ENCODE measurements at regions not wholly inside any gene's neighbourhood (a gene's known extent, or its start where the extent isn't known, plus 50 kb on each side); places are given as distances from the start of the nearest gene placed in this dataset.
"Not testable (repeated sequence)": the region's sequence is repeated elsewhere in the genome, so short reads cannot be mapped to it uniquely, and the experiment has no call there.

- Mint-ChIP-seq H3K9me3 (ENCODE audit: unreplicated experiment) (peaks cover 11% of the 10 kb centered on the region), H3K27ac (ENCODE audit: unreplicated experiment) (no peak overlapping the region), H3K4me1 (ENCODE audit: unreplicated experiment) (no peaks in the 10 kb centered on the region), H3K27me3 (ENCODE audit: unreplicated experiment) (no peaks in the 10 kb centered on the region), H3K4me3 (ENCODE audit: unreplicated experiment) (no peak overlapping the region), H3K36me3 (ENCODE audit: unreplicated experiment) (no peaks in the 10 kb centered on the region)
- DNase-seq (ENCODE audit: extremely low spot score, unreplicated experiment) = no peak
- TF ChIP-seq CTCF (IDR thresholded peaks at IDR 0.05) = no peak
Observed at GRCh38 chr6:141183368-141183767, 949.4 kb upstream of the GJE1 start.

DNA sequence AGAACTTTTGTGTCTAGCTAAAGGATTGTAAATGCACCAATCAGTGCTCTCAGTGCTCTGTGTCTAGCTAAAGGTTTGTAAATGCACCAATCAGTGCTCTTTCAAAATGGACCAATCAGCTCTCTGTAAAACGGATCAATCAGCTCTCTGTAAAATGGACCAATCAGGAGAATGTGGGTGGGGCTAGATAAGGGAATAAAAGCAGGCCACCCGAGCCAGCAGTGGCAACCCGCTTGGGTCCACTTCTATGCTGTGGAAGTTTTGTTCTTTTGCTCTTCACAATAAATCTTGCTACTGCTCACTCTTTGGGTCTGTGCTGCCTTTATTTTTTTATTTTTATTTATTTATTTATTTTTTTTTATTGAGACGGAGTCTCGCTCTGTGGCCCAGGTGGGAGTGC is 957.3 kb upstream of the GJE1 start:
- H3K27me3 Mint-ChIP-seq (ENCODE audit: unreplicated experiment); H3K4me3 Mint-ChIP-seq (ENCODE audit: unreplicated experiment); H3K4me1 Mint-ChIP-seq (ENCODE audit: unreplicated experiment): not testable (repeated sequence)

GRCh38 chr6:141174932-141175331 is 957.8 kb upstream of the GJE1 start:
- no peak for TF ChIP-seq CTCF (IDR thresholded peaks at IDR 0.05)
- DNase-seq (ENCODE audit: extremely low spot score, unreplicated experiment) = no peak
- no peak overlapping the region for H3K27ac Mint-ChIP-seq (ENCODE audit: unreplicated experiment)
- H3K27me3 Mint-ChIP-seq (ENCODE audit: unreplicated experiment) = no peaks in the 10 kb centered on the region
- no peak overlapping the region for H3K4me3 Mint-ChIP-seq (ENCODE audit: unreplicated experiment)
- H3K36me3 Mint-ChIP-seq (ENCODE audit: unreplicated experiment) = no peaks in the 10 kb centered on the region
- no peaks in the 10 kb centered on the region for H3K9me3 Mint-ChIP-seq (ENCODE audit: unreplicated experiment)
- H3K4me1 Mint-ChIP-seq (ENCODE audit: unreplicated experiment) = peaks cover 3% of the 10 kb centered on the region

More for the DNA sequence above, 957.3 kb upstream of the GJE1 start:
- H3K9me3 Mint-ChIP-seq (ENCODE audit: unreplicated experiment); DNase-seq (ENCODE audit: extremely low spot score, unreplicated experiment); H3K36me3 Mint-ChIP-seq (ENCODE audit: unreplicated experiment); H3K27ac Mint-ChIP-seq (ENCODE audit: unreplicated experiment): not testable (repeated sequence)

- DNase-seq (ENCODE audit: extremely low spot score, unreplicated experiment) = no peak
- Mint-ChIP-seq H3K4me1 (ENCODE audit: unreplicated experiment) (peaks cover 16% of the 10 kb centered on the region), H3K36me3 (ENCODE audit: unreplicated experiment) (no peaks in the 10 kb centered on the region), H3K27ac (ENCODE audit: unreplicated experiment) (no peak overlapping the region), H3K27me3 (ENCODE audit: unreplicated experiment) (no peaks in the 10 kb centered on the region), H3K9me3 (ENCODE audit: unreplicated experiment) (no peaks in the 10 kb centered on the region), H3K4me3 (ENCODE audit: unreplicated experiment) (no peak overlapping the region)
- no peak for TF ChIP-seq CTCF (IDR thresholded peaks at IDR 0.05)
Observed at GRCh38 chr6:141173529-141173928, 959.2 kb upstream of the GJE1 start.

- peak overlapping the region; percentile 3 for H3K4me3 Mint-ChIP-seq (ENCODE audit: unreplicated experiment)
- no peak overlapping the region for H3K27ac Mint-ChIP-seq (ENCODE audit: unreplicated experiment)
- no peak for TF ChIP-seq CTCF (IDR thresholded peaks at IDR 0.05)
- DNase-seq (ENCODE audit: extremely low spot score, unreplicated experiment) = no peak
- H3K4me1 Mint-ChIP-seq (ENCODE audit: unreplicated experiment) = peaks cover 16% of the 10 kb centered on the region
- H3K36me3 Mint-ChIP-seq (ENCODE audit: unreplicated experiment) = no peaks in the 10 kb centered on the region
- no peaks in the 10 kb centered on the region for H3K27me3 Mint-ChIP-seq (ENCODE audit: unreplicated experiment)
- H3K9me3 Mint-ChIP-seq (ENCODE audit: unreplicated experiment) = peaks cover 12% of the 10 kb centered on the region
Observed at GRCh38 chr6:141169419-141169818, 963.3 kb upstream of the GJE1 start.

GRCh38 chr6:141167945-141168344 is 964.8 kb upstream of the GJE1 start:
- no peak for DNase-seq (ENCODE audit: extremely low spot score, unreplicated experiment)
- Mint-ChIP-seq H3K27ac (ENCODE audit: unreplicated experiment) (no peak overlapping the region), H3K36me3 (ENCODE audit: unreplicated experiment) (no peaks in the 10 kb centered on the region), H3K27me3 (ENCODE audit: unreplicated experiment) (no peaks in the 10 kb centered on the region), H3K9me3 (ENCODE audit: unreplicated experiment) (peaks cover 18% of the 10 kb centered on the region), H3K4me1 (ENCODE audit: unreplicated experiment) (peaks cover 16% of the 10 kb centered on the region), H3K4me3 (ENCODE audit: unreplicated experiment) (no peak overlapping the region)
- no peak for TF ChIP-seq CTCF (IDR thresholded peaks at IDR 0.05)

All from osteocyte (in vitro differentiated cells).